ENCODE measurements at regions not wholly inside any gene's neighbourhood (a gene's known extent, or its start where the extent isn't known, plus 50 kb on each side); places are given as distances from the start of the nearest gene placed in this dataset.

DNA sequence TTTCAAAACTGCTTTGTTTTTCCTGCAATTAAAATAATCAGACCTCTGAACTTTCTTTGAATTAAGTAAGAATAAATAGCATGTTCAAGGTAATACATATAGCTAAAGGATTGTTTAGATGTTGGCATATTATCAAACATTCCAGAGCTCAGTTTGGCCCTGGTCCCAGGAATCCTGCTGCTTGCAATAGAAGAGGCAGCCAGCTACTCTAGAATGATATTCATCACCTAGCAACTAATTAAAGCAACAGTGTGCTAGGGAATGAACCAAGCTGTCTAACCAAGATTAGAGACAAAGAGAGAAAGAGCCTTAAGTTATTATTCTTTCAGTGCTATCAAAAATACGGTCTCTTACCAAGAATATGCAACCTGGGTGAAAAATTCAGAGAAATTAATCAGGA is 460.9 kb downstream of the GABRG1 start:
- Histone ChIP-seq H4K20me1 (ENCODE audit: control insufficient read depth, insufficient read depth) (no peaks in the 10 kb centered on the region), H2AFZ (ENCODE audit: control insufficient read depth, low read depth, low read length) (no peak overlapping the region), H3K36me3 (ENCODE audit: control insufficient read depth in 2 of 2, insufficient read depth in 2 of 2, low read length in 1 of 2) (no peaks in the 10 kb centered on the region), H3K27me3 (replicated peaks in 1 of 2; ENCODE audit: control insufficient read depth in 2 of 2, insufficient read depth in 2 of 2, low read length in 1 of 2) (no peaks in the 10 kb centered on the region), H3K27ac (ENCODE audit: control insufficient read depth, insufficient read depth) (no peak overlapping the region), H3K4me3 (no peak overlapping the region), H3K9me3 (replicated peaks; ENCODE audit: control insufficient read depth, insufficient read depth, low read length) (no peaks in the 10 kb centered on the region), H3K9ac (ENCODE audit: control insufficient read depth, insufficient read depth, low read length) (no peak overlapping the region), H3K4me2 (ENCODE audit: control insufficient read depth, insufficient read depth) (no peak overlapping the region), H3K79me2 (ENCODE audit: control insufficient read depth, insufficient read depth, low read length) (no peaks in the 10 kb centered on the region), H3K4me1 (ENCODE audit: control insufficient read depth, insufficient read depth, low read length) (no peaks in the 10 kb centered on the region)
- in situ Hi-C loops (cut with MboI) = no loop called here
- ChIA-PET SMC1A (ENCODE audit: uncharacterized antibody, unreplicated experiment) (no interaction called here), POLR2A (no interaction called here), RAD21 (ENCODE audit: unreplicated experiment) (no interaction called here), CTCF (no interaction called here)
- no peak for FAIRE-seq
- intact Hi-C loops (cut with micrococcal nuclease; ENCODE audit: unreplicated experiment) = no loop called here
- 0% methylated on average over 1 of the region's 1 CpG for WGBS (ENCODE audit: insufficient coverage, insufficient replicate concordance, low lambda C conversion rate, missing lambda C conversion rate)
- DNase-seq (ENCODE audit: low read depth, low spot score) = no peak
- no TSS peak for BruUV-seq (replicated peaks)
- TF ChIP-seq SMAD5 (IDR thresholded peaks at IDR 0.05; ENCODE audit: low read depth) = no peak
- no peak for TF ChIP-seq MEF2A (IDR thresholded peaks at IDR 0.05; ENCODE audit: insufficient read depth, low read depth, low read length)
- TF ChIP-seq, protein P1, sequence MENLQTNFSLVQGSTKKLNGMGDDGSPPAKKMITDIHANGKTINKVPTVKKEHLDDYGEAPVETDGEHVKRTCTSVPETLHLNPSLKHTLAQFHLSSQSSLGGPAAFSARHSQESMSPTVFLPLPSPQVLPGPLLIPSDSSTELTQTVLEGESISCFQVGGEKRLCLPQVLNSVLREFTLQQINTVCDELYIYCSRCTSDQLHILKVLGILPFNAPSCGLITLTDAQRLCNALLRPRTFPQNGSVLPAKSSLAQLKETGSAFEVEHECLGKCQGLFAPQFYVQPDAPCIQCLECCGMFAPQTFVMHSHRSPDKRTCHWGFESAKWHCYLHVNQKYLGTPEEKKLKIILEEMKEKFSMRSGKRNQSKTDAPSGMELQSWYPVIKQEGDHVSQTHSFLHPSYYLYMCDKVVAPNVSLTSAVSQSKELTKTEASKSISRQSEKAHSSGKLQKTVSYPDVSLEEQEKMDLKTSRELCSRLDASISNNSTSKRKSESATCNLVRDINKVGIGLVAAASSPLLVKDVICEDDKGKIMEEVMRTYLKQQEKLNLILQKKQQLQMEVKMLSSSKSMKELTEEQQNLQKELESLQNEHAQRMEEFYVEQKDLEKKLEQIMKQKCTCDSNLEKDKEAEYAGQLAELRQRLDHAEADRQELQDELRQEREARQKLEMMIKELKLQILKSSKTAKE (IDR thresholded peaks at IDR 0.05; ENCODE audit: low read depth, poor library complexity, severe bottlenecking) = no peak
- TF ChIP-seq, protein P2, sequence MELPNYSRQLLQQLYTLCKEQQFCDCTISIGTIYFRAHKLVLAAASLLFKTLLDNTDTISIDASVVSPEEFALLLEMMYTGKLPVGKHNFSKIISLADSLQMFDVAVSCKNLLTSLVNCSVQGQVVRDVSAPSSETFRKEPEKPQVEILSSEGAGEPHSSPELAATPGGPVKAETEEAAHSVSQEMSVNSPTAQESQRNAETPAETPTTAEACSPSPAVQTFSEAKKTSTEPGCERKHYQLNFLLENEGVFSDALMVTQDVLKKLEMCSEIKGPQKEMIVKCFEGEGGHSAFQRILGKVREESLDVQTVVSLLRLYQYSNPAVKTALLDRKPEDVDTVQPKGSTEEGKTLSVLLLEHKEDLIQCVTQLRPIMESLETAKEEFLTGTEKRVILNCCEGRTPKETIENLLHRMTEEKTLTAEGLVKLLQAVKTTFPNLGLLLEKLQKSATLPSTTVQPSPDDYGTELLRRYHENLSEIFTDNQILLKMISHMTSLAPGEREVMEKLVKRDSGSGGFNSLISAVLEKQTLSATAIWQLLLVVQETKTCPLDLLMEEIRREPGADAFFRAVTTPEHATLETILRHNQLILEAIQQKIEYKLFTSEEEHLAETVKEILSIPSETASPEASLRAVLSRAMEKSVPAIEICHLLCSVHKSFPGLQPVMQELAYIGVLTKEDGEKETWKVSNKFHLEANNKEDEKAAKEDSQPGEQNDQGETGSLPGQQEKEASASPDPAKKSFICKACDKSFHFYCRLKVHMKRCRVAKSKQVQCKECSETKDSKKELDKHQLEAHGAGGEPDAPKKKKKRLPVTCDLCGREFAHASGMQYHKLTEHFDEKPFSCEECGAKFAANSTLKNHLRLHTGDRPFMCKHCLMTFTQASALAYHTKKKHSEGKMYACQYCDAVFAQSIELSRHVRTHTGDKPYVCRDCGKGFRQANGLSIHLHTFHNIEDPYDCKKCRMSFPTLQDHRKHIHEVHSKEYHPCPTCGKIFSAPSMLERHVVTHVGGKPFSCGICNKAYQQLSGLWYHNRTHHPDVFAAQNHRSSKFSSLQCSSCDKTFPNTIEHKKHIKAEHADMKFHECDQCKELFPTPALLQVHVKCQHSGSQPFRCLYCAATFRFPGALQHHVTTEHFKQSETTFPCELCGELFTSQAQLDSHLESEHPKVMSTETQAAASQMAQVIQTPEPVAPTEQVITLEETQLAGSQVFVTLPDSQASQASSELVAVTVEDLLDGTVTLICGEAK (IDR thresholded peaks at IDR 0.05; ENCODE audit: borderline replicate concordance) = no peak
- TF ChIP-seq CREM (IDR thresholded peaks at IDR 0.05; ENCODE audit: low read depth) = no peak
- TF ChIP-seq SREBF1 (IDR thresholded peaks at IDR 0.05; ENCODE audit: low read length) = no peak
- ATAC-seq = no peak

All from GM12878 (cell line).